ENCODE measurements at regions not wholly inside any gene's neighbourhood (a gene's known extent, or its start where the extent isn't known, plus 50 kb on each side); places are given as distances from the start of the nearest gene placed in this dataset.

- DNase-seq = no peak
Measured at GRCh38 chr6:120924214-120924613, 410.1 kb downstream of the TBC1D32 start.

DNA sequence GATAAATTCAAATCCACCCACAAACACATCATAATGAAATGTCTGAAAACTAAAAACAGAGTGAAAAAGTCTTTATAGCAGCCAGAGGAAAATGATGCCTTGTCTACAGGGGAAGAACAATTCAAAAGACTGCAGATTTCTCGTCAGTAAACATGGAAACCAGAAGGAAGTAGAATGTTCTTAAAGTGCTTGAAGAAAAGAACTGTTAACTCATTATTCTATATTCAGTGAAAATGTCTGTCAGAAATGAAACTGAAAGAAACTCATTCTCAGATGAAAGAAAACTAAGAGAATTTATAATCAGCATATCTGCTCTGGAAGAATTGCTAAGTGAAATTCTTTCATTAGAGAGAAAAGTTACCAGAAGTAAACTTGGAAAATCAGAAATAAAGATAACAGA is 416.1 kb downstream of the TBC1D32 start:
- no peak for DNase-seq

- DNase-seq = no peak
Measured at GRCh38 chr6:120916844-120917243, 417.4 kb downstream of the TBC1D32 start.

GRCh38 chr6:120913486-120913885 is 420.8 kb downstream of the TBC1D32 start:
- DNase-seq = no peak

GRCh38 chr6:120908767-120909166 is 425.5 kb downstream of the TBC1D32 start:
- DNase-seq = no peak

- DNase-seq = no peak
Measured at GRCh38 chr6:120903836-120904235, 430.4 kb downstream of the TBC1D32 start.

DNA sequence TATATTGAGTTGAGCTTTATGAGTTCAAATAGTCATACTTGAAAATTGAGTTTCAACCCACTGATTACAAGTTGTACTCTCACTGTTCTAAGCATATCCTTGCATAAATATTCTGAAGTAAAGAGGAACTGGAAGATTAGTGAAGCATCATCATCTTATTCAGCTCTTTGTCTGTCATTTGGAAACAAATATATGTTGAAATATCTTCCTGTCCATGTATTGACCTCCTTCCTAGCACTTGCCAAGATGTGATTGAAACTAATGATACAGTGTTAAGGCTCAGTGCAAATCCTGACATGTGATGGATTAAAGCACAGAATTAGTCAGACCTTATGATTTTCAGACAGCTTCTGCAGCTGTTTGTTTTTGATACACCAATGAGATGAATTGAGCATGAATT is 434.3 kb downstream of the TBC1D32 start:
- DNase-seq = no peak

DNA sequence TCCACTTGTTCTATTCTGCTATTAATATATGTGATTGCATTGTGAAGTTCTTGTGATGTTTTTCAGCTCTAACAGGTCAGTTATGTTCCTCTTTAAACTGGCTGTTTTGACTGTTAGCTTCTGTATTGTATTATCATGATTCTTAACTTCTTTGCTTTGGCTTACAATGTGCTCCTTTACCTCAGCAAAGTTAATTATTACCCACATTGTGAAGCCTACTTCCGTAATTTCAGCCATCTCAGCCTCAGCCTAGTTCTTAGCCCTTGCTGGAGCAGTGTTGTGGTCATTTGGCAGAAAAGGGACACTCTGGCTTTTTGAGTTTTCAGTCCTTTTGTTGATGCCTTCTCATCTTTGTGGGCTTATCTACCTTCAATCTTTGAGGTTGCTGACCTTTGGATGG is 440.2 kb downstream of the TBC1D32 start:
- no peak for DNase-seq

DNA sequence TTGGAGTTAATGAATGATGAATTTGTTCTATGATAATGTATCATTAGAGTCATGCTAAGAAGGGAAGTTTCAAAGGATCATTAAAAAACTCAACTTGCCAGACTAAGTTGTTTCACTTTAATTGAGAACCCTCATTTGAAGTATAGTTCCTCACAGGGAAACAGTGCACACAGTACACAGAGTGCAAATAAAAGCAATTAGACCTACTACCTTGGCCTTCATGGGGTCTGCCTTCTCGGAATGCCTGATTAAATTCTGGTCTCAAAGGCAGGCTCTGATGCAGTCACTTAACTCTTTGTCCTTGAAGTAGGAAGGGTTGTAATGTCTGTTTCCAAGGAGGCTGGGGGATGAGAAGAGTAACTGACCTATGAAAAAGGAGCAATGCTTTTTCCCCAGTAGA is 457.3 kb downstream of the TBC1D32 start:
- DNase-seq = no peak

DNA sequence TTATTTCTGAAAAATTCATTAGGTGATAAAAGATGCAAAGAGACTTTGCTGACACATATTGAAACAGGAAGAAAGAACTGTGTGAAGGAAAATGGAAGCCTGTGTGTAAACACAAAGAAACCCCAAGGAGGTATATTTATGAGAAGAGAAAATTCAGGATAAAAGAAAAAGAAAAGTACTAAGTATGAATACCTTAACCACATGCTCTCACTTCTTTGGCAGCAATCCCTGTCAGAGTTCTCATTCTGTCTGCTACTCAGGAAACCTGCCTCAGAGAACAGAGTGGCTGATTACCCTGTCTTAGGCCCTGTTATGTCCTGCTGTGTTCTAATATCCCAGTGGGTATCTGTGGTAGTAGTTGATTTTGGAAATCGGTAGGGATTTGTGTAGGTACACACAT is 457.9 kb downstream of the TBC1D32 start:
- DNase-seq = no peak

DNA sequence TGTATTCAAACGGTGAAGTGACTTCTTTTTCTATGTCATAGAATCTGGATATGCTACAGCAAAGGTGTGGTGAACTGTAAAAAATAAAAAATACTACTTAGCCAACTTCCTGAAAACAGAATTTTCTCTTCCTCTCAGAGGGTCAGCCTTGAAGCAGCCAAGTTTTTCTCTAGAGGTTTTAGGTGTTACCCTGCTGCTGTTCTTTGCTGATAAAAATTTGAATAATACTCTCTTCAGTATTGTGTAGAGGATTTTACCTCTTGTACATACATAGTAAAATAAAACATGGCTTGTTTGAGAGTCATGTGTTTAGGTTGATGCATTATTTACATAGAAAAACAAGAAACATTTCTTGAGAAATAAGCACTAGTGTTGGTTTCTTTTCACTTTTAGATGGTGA is 458.4 kb downstream of the TBC1D32 start:
- DNase-seq = no peak

DNA sequence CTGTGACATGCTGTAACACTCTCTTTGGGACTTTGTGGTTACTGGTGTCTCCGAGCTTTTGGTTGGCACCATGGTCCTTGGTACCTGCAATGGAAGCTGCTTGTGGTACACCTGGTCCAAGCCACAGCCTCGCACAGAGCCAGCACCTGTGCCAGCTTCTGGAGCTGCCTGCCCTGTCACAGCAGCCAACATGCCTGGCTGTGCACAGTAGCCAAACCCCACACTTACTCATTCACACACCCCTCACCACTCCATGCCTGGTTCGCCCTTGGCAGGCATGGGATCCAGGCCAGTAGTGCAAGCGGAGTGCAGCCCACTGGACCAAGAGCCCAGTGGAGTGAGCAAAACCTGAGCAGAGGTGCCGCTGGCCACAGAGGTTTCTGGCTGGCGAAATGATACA is 459.9 kb downstream of the TBC1D32 start:
- no peak for DNase-seq

GRCh38 chr6:120873125-120873865 is 461.0 kb downstream of the TBC1D32 start:
- no peak for DNase-seq

DNA sequence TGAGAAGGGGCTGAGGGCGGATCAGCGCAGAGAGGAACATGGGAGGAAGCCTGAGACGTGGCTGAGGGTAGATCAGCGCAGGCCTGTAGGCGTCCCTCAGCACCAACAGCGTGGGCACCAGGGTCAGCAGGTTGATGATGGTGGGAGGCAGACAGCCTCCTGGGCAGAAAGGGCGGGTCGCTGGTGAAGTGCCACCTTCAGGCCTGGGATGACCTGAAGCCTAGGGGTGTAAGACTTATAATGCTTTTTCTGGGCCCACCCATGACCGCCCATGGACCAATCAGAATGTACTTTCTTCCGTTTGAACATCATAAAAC is 462.1 kb downstream of the TBC1D32 start:
- DNase-seq = no peak

DNA sequence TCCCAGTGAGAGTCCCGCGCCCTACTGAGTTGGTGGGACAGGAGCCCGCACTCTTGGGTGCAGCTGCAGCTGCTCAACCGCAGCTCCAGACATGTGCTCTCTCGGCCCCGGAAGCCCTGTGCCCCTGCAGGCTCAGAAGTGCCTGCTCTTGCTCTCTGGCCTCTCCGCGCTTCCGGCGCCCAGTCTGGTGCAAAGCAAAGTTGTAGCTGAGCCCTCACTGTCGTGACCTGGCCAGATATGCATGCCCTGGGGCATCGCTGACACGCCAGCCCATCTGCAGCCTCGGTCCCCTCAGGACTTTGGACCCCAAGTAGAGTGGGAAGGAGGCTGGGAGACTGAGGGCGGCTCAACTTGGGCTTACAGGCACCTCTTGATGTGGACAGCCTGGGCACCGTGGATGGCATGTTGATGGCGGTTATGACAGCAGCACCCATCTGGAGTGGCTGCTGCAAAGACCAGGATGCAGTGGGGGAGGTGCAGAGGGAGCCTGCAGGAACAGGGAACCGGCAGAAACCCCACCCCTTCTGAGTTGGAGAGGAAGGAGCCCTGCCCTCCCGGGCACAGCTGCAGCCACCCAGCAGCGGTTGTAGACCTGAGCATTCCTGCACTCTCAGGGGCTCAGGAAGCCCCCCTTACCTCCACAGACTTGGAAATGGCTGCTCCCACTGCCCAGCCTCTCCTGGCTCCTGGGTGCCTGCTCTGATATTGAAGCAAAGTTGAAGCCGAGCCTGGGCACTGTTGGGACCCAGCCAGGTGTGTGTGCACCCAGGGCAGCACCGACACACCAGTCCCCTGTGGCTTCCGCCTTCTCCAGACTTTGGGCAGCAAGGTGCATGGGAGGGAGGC is 462.6 kb downstream of the TBC1D32 start:
- no peak for DNase-seq

DNA sequence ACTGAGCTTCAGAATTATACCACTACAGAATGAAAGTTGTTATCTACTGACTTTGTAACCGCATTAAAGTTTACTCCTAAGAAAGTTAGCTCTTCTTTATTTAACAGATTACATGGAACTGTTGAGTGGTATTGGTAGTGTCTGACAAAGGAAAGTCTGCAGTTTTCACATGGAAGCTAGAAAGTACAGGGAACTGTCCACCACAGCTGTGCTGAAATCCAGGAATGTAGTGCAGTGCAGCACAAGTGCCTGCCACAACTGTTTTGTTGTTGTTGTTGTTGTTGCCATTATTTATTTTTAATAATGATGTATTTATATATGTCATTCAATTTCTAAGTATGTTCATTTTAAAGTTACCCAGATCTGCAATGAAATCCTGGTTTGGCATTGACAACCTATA is 464.9 kb downstream of the TBC1D32 start:
- DNase-seq = no peak

DNA sequence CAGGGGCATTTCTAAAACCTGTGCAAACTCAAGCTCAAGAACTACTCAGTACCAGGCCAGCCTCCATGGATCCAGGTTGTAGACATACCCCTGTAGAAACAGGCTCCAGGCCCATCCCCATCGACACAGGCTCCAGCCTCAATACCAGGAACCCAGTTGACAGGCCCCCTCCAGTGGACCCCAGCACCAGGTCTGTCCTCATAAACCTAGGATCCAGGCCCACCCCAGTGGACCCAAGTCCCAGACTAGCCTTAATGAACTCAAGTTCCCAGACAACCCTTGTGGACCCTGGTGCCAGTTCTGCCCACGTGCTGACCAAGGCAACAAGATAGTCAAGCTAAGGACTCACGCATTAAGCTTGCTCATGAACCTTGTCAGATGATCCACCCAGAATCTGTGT is 476.9 kb downstream of the TBC1D32 start:
- no peak for DNase-seq

DNA sequence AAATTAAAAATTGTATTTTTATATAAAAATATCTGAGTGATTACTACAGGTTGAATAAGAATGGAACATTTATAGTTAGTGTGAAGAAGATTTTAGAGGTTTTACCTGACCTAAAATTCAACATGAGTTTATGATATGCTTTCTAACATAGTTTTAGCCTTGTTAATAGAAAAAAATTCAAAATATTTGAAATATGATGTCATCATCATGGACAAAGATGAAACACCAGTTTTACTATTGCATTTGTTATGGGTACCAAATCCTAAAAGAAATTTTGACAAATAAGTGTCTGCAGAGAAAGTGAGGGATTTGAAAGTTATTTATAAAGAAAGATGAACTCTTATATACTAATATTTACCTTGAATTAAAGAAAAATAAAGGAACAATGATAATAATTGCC is 479.7 kb downstream of the TBC1D32 start:
- no peak for DNase-seq

DNA sequence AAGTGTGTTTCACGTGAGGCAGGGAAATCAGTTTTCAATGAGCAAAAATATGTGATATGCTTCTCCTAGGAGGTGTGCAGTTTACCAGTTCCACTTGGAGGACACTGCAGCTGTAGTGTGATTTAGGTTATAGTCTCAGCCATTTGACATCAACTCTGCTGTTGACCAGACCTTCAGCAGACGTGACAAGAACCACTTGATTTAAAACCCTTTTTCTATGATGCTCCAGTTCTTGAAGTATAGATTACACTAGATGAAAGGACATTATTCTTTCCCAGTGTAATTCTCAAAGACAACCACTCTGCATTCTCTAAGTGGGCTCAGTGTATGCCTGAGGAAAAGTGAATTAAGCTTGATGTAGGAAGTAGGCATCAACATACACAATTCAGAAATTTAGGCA is 480.8 kb downstream of the TBC1D32 start:
- DNase-seq = no peak

DNA sequence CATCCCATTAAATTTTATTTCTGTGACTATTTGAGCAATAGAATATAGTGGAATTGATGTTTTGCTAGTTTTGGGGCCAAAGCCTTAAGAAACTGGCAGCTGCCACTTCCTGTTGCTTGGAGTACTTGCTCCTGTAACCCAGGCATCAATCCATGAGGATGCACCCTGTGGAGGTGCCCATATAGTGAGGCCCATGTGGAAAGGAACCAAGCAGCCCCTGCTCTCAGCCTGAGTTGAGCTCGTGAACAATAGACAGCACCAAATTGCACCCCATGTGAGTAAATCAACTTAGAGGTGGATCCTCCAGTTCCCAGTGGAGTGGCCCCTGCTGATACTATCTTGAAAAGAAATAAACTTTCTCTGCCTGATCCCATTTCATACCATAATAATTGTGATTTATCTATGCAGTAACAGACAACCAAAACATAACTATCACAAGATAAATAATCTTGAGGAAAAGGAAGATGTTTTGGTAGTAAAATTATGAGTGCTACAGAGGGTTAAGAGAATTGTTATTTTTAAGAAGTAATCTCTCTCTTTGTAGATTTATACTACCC is 481.9 kb downstream of the TBC1D32 start:
- DNase-seq = no peak

DNA sequence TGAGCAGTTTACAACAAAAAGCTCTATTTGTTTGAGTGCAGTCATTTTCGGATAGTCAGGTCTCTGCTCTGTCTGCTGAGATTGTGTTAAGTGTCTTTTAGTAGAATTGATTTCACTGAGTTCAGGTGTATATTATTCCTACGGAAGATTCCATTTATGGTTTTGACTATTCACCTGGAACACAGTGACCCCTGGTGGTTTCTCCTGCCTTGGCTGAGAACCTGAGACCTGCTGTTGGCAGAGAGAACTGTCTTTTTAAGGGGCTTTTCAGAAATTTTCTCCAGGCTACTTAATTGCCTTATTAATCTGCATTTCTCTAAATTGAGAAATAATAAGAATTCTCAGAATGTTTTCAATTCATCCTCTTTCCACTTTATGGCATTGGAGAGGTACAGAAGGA is 508.0 kb downstream of the TBC1D32 start:
- DNase-seq = no peak

DNA sequence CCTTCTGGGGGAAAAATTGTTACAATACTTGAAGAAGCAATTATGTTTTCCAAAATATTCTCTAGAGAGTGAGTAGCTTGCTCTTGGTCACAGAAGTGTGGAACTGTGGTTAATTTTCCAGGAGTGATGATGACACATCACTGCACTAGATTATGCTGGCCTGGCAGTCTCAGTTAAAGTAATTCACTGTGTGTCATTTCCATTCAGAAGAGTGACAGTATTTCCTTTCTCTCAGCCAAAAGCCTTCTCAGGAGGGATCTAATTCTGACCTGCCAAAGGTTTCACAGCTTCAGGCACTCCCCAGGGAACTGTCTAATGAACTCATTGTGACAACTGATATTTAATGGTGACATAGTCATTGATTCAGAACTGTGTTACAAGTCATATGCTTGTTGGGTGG is 517.5 kb downstream of the TBC1D32 start:
- no peak for DNase-seq

DNA sequence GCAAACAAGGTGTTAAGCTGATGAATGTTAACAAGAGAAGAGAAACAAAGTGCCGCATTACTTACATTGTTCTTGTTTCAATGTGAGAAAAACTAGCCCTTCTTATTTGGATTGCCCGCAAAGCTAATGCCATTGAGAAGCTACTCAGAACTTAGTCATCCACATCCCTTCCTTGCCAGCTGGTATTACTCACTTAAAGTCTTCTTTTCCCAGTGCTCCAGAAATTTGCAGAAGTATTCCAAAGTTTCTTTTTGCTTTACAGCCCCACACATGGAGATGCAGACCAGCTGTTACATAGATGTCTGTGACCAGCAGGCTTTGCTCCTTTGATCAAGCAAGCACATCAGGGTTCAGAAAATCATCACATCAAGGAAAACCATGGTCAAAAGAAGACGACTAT is 529.0 kb downstream of the TBC1D32 start:
- DNase-seq = no peak

DNA sequence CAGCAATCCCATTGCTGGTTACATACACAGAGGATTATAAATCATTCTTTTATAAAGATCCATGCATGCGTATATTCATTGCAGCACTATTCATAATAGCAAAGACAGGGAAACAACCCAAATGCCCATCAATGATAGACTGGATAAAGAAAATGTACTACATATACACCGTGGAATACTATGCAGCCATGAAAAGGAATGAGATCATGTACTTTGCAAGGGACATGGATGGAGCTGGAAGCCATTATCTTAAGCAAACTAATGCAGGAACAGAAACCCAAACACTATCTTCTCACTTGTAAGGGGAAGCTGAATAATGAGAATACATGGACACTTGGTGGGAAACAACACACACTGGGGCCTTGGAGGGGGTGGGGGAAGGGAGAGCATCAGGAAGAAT is 529.7 kb downstream of the TBC1D32 start:
- DNase-seq = no peak
